Gastroesophageal sphincter (tissue), 3 donors: ENCODE measurements at regions not wholly inside any gene's neighbourhood (a gene's known extent, or its start where the extent isn't known, plus 50 kb on each side); places are given as distances from the start of the nearest gene placed in this dataset.

Experiments
- CTCF ChIP-seq, 4 experiments: fragments of 200-600 bp in 2 of 4; fragments of 450-650 bp in 2 of 4; sonication (generic) in 1 of 4; IDR thresholded peaks; one replicate each; pipeline ENCODE4 v1.5.1; 2017 to 2019; ENCODE audit warnings: antibody characterized with exemption in 4 of 4, mild to moderate bottlenecking in 2 of 4, moderate library complexity in 2 of 4
- EP300 ChIP-seq: sonication (generic); formaldehyde crosslinking; IDR thresholded peaks from one replicate; pipeline ENCODE4 v1.6.1; 2017; ENCODE audit warnings: antibody characterized with exemption, mild to moderate bottlenecking
- POLR2A ChIP-seq, 2 donors: fragments of 450-650 bp; IDR thresholded peaks; one replicate each; pipeline ENCODE4 v1.6.1; 2017; ENCODE audit warnings: antibody characterized with exemption in 2 of 2, mild to moderate bottlenecking in 2 of 2, moderate library complexity in 1 of 2
- POLR2AphosphoS5 ChIP-seq: sonication (generic); formaldehyde crosslinking; IDR thresholded peaks from one replicate; pipeline ENCODE4 v1.6.1; 2017; ENCODE audit warnings: antibody characterized with exemption

GRCh38 chr16:7185689-7186088 lies 147.0 kb upstream of the RBFOX1 start:
- TF ChIP-seq POLR2AphosphoS5 (no peak), EP300 (no peak), CTCF (IDR thresholded peaks at IDR 0.05) (no peak), POLR2A (IDR thresholded peaks at IDR 0.05) (no peak)
